SK-N-MC (cell line): ENCODE measurements at regions not wholly inside any gene's neighbourhood (a gene's known extent, or its start where the extent isn't known, plus 50 kb on each side); places are given as distances from the start of the nearest gene placed in this dataset.

Experiments used
- DNase-seq: peaks from one replicate; pipeline ENCODE4 v3.0.0-alpha.2; 2011; ENCODE audit warnings: low read depth, low spot score
- H3K27ac ChIP-seq: fragments of 200-600 bp; sonication (generic); 2 replicates; pipeline ENCODE4 v1.5.1; 2016; ENCODE audit warnings: mixed run types
- H3K36me3 ChIP-seq: fragments of 200-600 bp; sonication (generic); 2 replicates; pipeline ENCODE4 v1.6.1; 2017; ENCODE audit warnings: antibody characterized with exemption, low read length, mixed read lengths; ENCODE audit not compliant: insufficient read depth
- H3K4me3 ChIP-seq: fragments of 200-600 bp; sonication (generic); 2 replicates; pipeline ENCODE4 v1.5.1; 2016
- H3K9ac ChIP-seq: fragments of 200-600 bp; sonication (generic); 2 replicates; pipeline ENCODE4 v1.8.0; 2017; ENCODE audit warnings: mixed run types, mixed read lengths; ENCODE audit not compliant: insufficient read length
- H3K9me3 ChIP-seq: fragments of 200-600 bp; sonication (generic); 2 replicates; pipeline ENCODE4 v1.6.1; 2017; ENCODE audit warnings: low read depth, mild to moderate bottlenecking, antibody characterized with exemption, low read length, moderate library complexity, mixed read lengths
- EZH2 ChIP-seq: fragments of 200-600 bp; sonication (generic); IDR thresholded peaks from one replicate; pipeline ENCODE4 v1.6.1; 2017; ENCODE audit warnings: antibody characterized with exemption
- FOXP2 ChIP-seq: optimal IDR thresholded peaks from 2 replicates; pipeline ENCODE3; 2011; ENCODE audit warnings: mild to moderate bottlenecking, moderate library complexity; ENCODE audit not compliant: insufficient read depth; ENCODE audit errors: extremely low read length, control extremely low read depth
- POLR2AphosphoS5 ChIP-seq: IDR thresholded peaks from 2 replicates; pipeline ENCODE4 v1.6.1; 2012; ENCODE audit warnings: mild to moderate bottlenecking, low read depth, low read length, borderline replicate concordance

DNA sequence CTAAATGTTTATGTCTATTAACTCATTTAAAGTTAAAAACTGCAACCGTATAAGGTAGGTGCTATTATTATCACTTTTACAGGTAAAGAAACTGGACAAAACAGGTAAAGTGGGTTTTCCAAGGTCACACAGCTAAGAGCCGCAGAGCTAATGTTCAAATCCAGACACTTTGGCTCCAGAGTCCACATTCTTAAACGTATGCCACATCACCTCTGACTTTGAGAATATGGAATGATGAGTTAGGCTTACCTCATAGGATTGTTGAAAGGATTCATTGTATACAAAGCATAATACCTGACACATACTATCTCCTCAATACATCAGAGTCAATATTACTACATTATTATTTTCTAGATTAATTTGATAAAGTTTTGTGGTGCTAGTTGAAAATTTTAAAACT lies 240.9 kb upstream of the STT3B start:
- no peak for TF ChIP-seq FOXP2
- no peak for TF ChIP-seq EZH2
- no peak for TF ChIP-seq POLR2AphosphoS5
- no peak overlapping the region for H3K27ac ChIP-seq
- no peak overlapping the region for H3K9ac ChIP-seq
- no peaks in the 10 kb centered on the region for H3K36me3 ChIP-seq
- H3K9me3 ChIP-seq, result no peaks in the 10 kb centered on the region
- no peak overlapping the region for H3K4me3 ChIP-seq
- no peak for DNase-seq

DNA sequence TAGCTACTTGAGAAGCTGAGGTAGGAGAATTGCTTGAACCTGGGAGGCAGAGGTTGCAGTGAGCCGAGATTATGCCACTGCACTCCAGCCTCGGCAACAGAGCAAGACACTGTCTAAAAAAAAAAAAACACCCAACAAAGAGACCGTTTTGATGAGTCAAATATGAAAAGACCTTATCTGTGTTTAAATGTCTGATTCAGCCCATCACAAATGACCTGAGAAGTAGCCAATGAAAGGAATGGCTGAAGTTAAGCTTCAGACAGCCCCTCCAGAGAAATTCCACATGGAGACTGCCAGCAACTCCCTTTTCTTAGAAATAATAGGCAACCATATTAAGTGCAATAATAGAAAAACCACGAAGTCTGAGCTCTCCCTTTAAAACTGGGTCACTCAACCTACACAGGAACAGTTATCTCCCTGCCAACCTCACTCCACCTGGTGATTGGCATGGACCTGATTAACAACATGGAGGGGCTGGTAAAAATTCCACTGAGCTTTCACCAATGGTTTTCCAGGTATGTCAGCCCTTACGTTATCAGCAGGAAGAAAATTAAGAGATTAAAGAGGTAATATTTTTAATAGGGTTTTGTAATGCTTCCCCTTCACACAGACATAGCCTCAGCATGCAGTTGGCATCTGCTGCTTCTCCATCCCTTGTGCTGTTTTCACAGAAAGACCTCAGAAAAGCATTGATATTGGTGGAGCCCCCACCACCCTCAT lies 238.1 kb upstream of the STT3B start:
- TF ChIP-seq EZH2, result no peak
- TF ChIP-seq POLR2AphosphoS5, result no peak
- TF ChIP-seq FOXP2, result no peak
- no peak overlapping the region for H3K4me3 ChIP-seq
- no peak overlapping the region for H3K27ac ChIP-seq
- no peak overlapping the region for H3K9ac ChIP-seq
- no peaks in the 10 kb centered on the region for H3K9me3 ChIP-seq
- no peak for DNase-seq
- H3K36me3 ChIP-seq, result no peaks in the 10 kb centered on the region

DNA sequence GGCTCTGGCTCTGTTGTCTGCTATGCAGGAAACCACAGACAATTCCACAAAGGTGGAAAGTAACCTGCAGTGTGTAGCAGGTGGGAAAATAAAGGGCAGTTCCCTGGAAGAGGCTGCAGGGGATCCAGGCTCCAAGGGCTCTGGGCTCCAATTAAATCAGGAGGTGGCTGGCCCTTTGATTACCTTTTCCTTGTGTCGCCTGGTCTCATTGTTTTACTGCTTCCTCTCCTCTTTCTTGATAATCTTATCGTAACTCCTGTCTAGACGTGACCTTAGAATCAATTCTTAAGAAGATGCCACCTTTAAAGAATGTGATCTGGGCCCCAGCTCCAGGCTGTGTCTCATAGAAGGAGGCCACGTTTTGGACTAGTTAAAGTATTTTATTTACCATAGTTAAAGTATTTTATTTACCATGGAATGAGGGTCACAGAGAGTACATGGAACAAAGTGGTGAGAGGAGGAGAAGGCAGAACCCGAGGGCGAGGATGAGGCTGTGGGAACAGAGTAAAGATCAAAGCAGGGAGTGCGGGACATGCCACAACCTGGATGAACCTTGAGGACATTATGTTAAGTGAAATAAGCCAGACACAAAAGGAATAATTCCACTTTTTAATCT lies 237.5 kb upstream of the STT3B start:
- Histone ChIP-seq H3K9ac (no peak overlapping the region), H3K27ac (no peak overlapping the region), H3K36me3 (no peaks in the 10 kb centered on the region), H3K4me3 (no peak overlapping the region), H3K9me3 (no peaks in the 10 kb centered on the region)
- no peak for TF ChIP-seq FOXP2
- no peak for TF ChIP-seq POLR2AphosphoS5
- no peak for DNase-seq

DNA sequence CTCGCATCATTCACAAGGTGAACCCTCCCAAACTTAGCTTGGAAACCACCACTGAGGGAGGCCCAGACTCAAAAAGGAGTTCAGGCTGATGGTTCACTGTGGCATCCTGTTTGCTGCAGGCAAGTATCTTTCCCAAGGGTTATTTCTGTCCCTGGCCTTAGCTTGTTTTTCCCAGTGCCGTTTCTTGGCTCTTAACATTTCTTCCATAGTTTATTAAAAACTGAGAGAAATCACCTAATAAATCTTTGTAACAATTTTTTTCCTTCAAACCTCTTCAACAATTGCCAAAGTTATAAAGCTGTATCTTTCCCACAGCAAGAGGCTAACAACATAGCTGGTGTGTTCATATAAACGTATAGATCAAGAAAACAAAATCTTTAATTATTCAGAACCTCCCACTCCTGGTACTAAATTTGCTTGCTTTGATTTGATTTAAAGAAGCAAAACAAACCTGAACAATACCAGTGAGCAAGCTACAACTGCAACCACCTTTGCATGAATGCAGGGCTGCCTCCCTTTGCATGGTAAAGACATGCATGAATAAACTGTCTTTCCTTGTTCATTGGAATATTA lies 234.9 kb upstream of the STT3B start:
- H3K27ac ChIP-seq, result no peak overlapping the region
- no peak overlapping the region for H3K9ac ChIP-seq
- no peaks in the 10 kb centered on the region for H3K9me3 ChIP-seq
- H3K4me3 ChIP-seq, result no peak overlapping the region
- TF ChIP-seq POLR2AphosphoS5 (no peak), FOXP2 (no peak), EZH2 (no peak)
- DNase-seq, result no peak
- no peaks in the 10 kb centered on the region for H3K36me3 ChIP-seq

DNA sequence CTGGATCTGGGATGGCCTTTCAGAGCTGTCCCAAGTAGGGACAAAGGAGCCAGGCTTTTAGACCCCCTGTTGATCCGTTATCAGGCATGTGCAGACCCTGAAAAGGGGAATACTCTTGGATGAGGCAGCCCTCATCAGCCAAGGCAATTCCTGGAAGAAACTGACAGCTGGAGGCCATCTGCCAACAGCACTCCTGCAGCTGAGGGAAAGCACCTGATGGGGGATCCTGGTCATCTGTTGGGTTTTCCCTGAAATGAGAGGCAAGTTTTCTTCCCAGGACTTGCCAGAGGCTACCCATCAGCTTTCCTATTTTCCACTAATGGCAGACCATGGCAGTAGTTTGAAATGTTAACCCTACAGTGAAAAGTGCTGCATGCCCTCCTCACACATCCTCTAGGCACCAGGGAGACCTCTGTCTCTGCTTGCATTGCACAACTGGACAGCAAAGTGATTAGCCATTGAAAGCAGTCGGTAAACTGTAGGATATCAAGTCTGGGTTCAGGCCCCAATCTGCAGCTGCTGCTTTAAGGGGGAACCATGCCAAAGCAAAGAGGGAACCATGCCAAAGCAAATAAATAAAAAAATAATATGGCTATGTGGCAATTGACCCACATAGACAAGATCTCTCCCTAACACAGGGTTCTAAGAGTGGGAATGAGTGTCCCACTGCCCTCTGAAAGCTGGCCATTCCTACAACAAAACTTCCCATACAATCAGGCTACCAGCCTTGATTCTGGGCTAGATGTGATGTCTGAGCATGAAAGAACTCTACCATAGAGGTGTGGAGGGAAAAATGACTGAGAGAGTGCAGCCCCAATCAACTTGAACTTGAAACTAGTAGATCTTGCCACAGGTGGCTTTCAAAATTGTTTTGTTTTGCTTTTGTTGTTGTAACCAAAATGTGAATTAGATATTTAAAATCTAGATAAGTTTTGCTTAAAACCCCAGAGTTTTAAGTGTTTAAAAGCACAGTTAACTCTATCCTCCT lies 232.0 kb upstream of the STT3B start:
- H3K9ac ChIP-seq, result no peak overlapping the region
- no peaks in the 10 kb centered on the region for H3K36me3 ChIP-seq
- no peak overlapping the region for H3K27ac ChIP-seq
- no peak overlapping the region for H3K4me3 ChIP-seq
- TF ChIP-seq FOXP2, result no peak
- TF ChIP-seq POLR2AphosphoS5, result no peak
- TF ChIP-seq EZH2, result no peak
- H3K9me3 ChIP-seq, result no peaks in the 10 kb centered on the region
- DNase-seq, result no peak

DNA sequence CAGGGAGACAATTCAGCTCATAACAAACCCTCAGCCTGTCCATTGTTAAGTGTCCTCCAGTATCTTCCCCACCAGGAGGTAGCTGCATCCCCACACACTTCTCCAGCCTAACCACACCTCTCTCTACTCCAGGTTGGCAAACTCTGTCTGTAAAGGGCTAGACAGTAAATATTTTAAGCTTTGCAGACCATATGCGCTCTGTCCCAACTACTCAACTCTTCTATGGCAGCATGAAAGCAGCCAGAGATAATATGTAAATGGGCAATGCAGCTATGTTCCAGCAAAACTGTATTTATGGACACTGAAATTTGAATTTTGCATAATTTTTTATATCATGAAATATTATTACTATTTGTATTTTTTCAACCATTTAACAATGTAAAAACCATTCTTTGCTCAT lies 230.4 kb upstream of the STT3B start:
- no peak overlapping the region for H3K4me3 ChIP-seq
- no peak overlapping the region for H3K9ac ChIP-seq
- DNase-seq, result no peak
- H3K27ac ChIP-seq, result no peak overlapping the region
- TF ChIP-seq FOXP2, result no peak
- TF ChIP-seq EZH2, result no peak
- no peak for TF ChIP-seq POLR2AphosphoS5
- H3K9me3 ChIP-seq, result no peaks in the 10 kb centered on the region
- no peaks in the 10 kb centered on the region for H3K36me3 ChIP-seq

DNA sequence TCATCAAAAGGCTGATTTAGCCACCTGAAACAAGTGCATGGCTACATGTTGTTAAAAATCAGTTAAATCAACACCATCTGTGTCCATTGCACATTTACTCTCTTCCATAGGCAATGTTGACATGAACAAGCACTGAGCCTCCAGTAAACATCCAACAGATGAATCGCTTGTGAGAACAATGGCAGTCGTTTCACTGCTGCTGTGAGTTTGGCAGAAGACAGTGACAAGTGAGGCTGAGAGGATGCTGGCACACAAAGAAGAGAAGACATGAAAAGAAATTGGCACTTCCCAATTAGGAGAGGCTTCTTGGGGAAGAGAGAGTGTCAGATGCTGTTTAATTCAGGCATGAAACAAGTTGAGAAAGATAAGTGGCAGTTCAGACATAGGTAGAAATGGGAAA lies 227.4 kb upstream of the STT3B start:
- no peaks in the 10 kb centered on the region for H3K9me3 ChIP-seq
- no peaks in the 10 kb centered on the region for H3K36me3 ChIP-seq
- no peak overlapping the region for H3K4me3 ChIP-seq
- no peak for DNase-seq
- no peak overlapping the region for H3K9ac ChIP-seq
- TF ChIP-seq EZH2, result no peak
- no peak for TF ChIP-seq FOXP2
- TF ChIP-seq POLR2AphosphoS5, result no peak
- H3K27ac ChIP-seq, result no peak overlapping the region

DNA sequence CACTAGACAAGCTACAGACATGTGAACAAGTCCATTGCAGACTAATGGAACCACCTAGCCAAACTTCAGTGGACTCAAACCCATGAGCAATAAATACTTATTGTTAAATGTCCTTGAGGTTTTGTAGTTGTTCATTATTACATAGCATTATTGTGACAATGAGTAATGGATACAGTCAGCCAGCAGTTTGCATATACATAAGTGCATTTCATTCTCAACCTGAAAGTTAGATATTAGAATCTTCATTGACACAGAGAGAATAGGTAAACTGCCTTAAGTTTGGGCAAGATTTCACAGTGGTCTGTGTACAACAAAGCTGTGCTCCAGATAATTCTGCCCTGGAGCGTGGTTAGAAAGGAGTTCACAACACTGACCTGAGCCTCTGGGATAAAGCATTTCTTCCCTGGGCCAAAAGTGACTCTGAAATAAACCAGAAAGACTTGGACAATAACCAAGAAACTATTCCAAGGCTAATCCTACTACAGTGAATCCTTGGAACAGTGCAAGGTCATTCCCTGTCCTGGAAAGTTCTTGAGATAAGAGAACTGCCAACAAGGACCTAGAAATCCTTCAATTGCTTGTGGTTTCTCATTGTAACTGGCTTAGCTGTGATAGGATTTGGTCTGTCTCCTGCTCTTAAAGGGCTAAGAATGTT lies 225.5 kb upstream of the STT3B start:
- Histone ChIP-seq H3K9ac (no peak overlapping the region), H3K27ac (no peak overlapping the region), H3K36me3 (no peaks in the 10 kb centered on the region), H3K9me3 (no peaks in the 10 kb centered on the region), H3K4me3 (no peak overlapping the region)
- TF ChIP-seq EZH2, result no peak
- TF ChIP-seq FOXP2, result no peak
- no peak for TF ChIP-seq POLR2AphosphoS5
- DNase-seq, result no peak
